ENCODE measurements at regions not wholly inside any gene's neighbourhood (a gene's known extent, or its start where the extent isn't known, plus 50 kb on each side); places are given as distances from the start of the nearest gene placed in this dataset.

DNA sequence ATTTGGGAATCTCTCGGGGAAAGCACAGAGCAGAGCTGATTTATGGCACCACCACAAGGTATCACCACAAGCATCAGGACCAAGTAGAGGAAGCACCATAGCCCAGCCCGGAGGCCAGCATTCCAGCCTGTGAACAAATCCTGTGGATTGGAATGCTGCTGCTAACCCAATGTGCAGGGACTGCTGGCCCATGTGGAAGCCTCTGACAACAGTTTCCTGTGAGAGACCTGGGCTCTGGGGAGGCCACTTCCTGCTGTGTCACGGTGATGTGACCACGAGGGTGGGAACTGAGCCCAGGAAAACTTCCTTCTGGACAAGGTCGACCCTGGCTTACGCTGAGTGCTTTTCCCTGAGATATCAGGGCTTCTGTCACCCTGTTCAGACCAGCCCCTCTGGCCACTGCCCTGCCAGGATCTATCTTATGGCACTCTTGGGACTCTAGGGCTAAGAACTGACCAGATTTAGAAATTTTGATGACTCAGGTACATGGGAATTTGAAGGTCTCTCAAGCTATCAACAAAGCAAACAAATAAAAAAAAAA is 88.3 kb upstream of the NGF start:
- DNase-seq (ENCODE audit: extremely low read depth, low read depth): peak; percentile 57
- no peak overlapping the region for H3K4me3 ChIP-seq (replicated peaks; ENCODE audit: low read depth, low read length)
- TF ChIP-seq CTCF (IDR thresholded peaks at IDR 0.05; ENCODE audit: low read depth, low read length, missing control alignments): no peak

GRCh38 chr1:115425442-115425841 is 87.4 kb upstream of the NGF start:
- H3K4me3 ChIP-seq (replicated peaks; ENCODE audit: low read depth, low read length): no peak overlapping the region

GRCh38 chr1:115423776-115424175 is 85.7 kb upstream of the NGF start:
- TF ChIP-seq CTCF (IDR thresholded peaks at IDR 0.05; ENCODE audit: low read depth, low read length, missing control alignments): no peak
- DNase-seq (ENCODE audit: extremely low read depth, low read depth): no peak
- H3K4me3 ChIP-seq (replicated peaks; ENCODE audit: low read depth, low read length): no peak overlapping the region

More at GRCh38 chr1:115425442-115425841, 87.4 kb upstream of the NGF start:
- DNase-seq (ENCODE audit: extremely low read depth, low read depth): no peak
- no peak for TF ChIP-seq CTCF (IDR thresholded peaks at IDR 0.05; ENCODE audit: low read depth, low read length, missing control alignments)

- no peak for DNase-seq (ENCODE audit: extremely low read depth, low read depth)
Measured at GRCh38 chr1:115419571-115419970, 81.5 kb upstream of the NGF start.

DNA sequence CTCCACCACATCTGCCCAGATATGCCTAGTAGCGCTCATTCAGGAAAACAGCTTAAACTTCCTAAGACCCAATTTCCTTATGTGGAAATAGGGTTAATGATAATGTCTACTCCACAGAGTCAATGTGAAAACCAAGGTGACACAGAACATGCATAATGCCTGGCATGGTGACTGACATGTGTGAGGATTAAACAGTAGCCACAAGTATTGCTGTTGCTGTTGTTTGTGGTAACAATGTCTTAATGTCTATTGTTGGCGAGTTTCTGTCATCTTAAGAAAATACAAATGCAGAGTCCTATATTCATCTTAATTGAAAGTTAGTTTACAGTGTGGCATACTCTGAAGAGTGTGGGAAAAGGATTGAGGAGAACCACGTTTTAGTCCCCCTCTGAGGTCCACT is 75.6 kb upstream of the NGF start:
- H3K4me3 ChIP-seq (replicated peaks; ENCODE audit: low read depth, low read length): no peak overlapping the region
- no peak for TF ChIP-seq CTCF (IDR thresholded peaks at IDR 0.05; ENCODE audit: low read depth, low read length, missing control alignments)
- no peak for DNase-seq (ENCODE audit: extremely low read depth, low read depth)

More at GRCh38 chr1:115419571-115419970, 81.5 kb upstream of the NGF start:
- H3K4me3 ChIP-seq (replicated peaks; ENCODE audit: low read depth, low read length): no peak overlapping the region
- TF ChIP-seq CTCF (IDR thresholded peaks at IDR 0.05; ENCODE audit: low read depth, low read length, missing control alignments): no peak

GRCh38 chr1:115413208-115413607 is 75.2 kb upstream of the NGF start:
- TF ChIP-seq CTCF (IDR thresholded peaks at IDR 0.05; ENCODE audit: low read depth, low read length, missing control alignments): no peak
- no peak overlapping the region for H3K4me3 ChIP-seq (replicated peaks; ENCODE audit: low read depth, low read length)
- DNase-seq (ENCODE audit: extremely low read depth, low read depth): no peak

DNA sequence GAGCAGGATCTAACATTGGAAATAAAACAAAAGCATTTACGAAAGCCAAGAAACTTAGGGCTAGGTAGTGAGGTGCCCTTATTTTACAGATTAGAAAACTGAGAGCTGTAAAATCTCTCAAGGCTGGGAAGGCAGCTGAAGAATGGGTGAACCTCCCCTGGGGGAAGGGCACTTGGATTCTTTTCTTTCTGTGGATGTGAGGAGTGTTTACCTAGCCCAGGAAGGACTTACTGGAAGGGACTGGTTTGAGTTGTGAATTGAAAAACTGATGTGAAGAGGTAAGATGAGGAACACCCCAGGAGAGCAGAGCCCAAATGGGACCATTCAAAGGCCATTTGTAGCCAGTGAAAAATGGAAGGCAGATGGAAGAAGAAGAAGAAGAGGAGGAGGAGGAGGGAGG is 74.7 kb upstream of the NGF start:
- TF ChIP-seq CTCF (IDR thresholded peaks at IDR 0.05; ENCODE audit: low read depth, low read length, missing control alignments): no peak
- no peak for DNase-seq (ENCODE audit: extremely low read depth, low read depth)
- no peak overlapping the region for H3K4me3 ChIP-seq (replicated peaks; ENCODE audit: low read depth, low read length)
